CD4-positive, alpha-beta T cell (primary cell): ENCODE measurements at regions not wholly inside any gene's neighbourhood (a gene's known extent, or its start where the extent isn't known, plus 50 kb on each side); places are given as distances from the start of the nearest gene placed in this dataset.
"Not testable (repeated sequence)": the region's sequence is repeated elsewhere in the genome, so short reads cannot be mapped to it uniquely, and the experiment has no call there.

Source experiments
- ATAC-seq: fragments of 200-7000 bp; cut with Tn5 transposase; one replicate; pipeline ENCODE4 v1.10.0; 2022; ENCODE audit warnings: mild to moderate bottlenecking; ENCODE audit not compliant: poor library complexity
- CTCF ChIA-PET: fragments of 350-600 bp; sonication (Branson Sonifier 250); formaldehyde crosslinking; loops from one replicate; lab custom pipeline; 2021; ENCODE audit warnings: antibody characterized with exemption, inconsistent platforms; lab: Charles Lee
- POLR2A ChIA-PET: fragments of 350-600 bp; sonication (Branson Sonifier 250); formaldehyde crosslinking; loops from one replicate; lab custom pipeline; 2021; ENCODE audit warnings: antibody characterized with exemption, inconsistent platforms; lab: Charles Lee
- DNase-seq, 14 experiments: peaks; one replicate each; pipeline ENCODE4 v3.0.0-alpha.2; 2013 to 2020; ENCODE audit warnings: mixed read lengths in 2 of 14
- H3K27ac ChIP-seq, 2 donors: one replicate each; pipeline versions ENCODE4 v1.5.1 to v1.7.0; 2013; ENCODE audit warnings: low read length in 2 of 2, low read depth in 1 of 2, mild to moderate bottlenecking in 1 of 2
- H3K27me3 ChIP-seq, 2 experiments: 1 replicate in 1 of 2; 2 replicates in 1 of 2; pipeline versions ENCODE4 v1.6.1 to v1.7.0; 2013; ENCODE audit warnings: low read length in 2 of 2, control low read depth in 1 of 2, mild to moderate bottlenecking in 1 of 2, moderate library complexity in 1 of 2; ENCODE audit not compliant: insufficient read depth in 2 of 2, control insufficient read depth in 1 of 2
- H3K36me3 ChIP-seq: one replicate; pipeline ENCODE4 v1.6.1; 2013; ENCODE audit warnings: low read length, control low read depth; ENCODE audit not compliant: insufficient read depth
- H3K4me1 ChIP-seq: one replicate; pipeline ENCODE4 v1.6.1; 2013; ENCODE audit warnings: low read length, control low read depth; ENCODE audit not compliant: insufficient read depth
- H3K4me3 ChIP-seq: one replicate; pipeline ENCODE4 v1.5.1; 2013; ENCODE audit warnings: mild to moderate bottlenecking, low read length, moderate library complexity
- H3K9me3 ChIP-seq, 2 experiments: 1 replicate in 1 of 2; 2 replicates in 1 of 2; pipeline versions ENCODE4 v1.6.1 to v1.7.0; 2013; ENCODE audit warnings: low read length in 2 of 2, mild to moderate bottlenecking in 2 of 2, control low read depth in 1 of 2, moderate library complexity in 1 of 2; ENCODE audit not compliant: control insufficient read depth in 1 of 2, insufficient read depth in 1 of 2
- H3K27ac Mint-ChIP-seq: one replicate; pipeline ENCODE4 v1.8.0; 2020; ENCODE audit warnings: mixed read lengths
- H3K27me3 Mint-ChIP-seq: one replicate; pipeline ENCODE4 v1.8.0; 2021; ENCODE audit warnings: mixed read lengths
- H3K36me3 Mint-ChIP-seq: one replicate; pipeline ENCODE4 v1.8.0; 2021; ENCODE audit warnings: low read depth, mixed read lengths
- H3K4me1 Mint-ChIP-seq: one replicate; pipeline ENCODE4 v1.8.0; 2021; ENCODE audit warnings: low read depth, mixed read lengths
- H3K4me3 Mint-ChIP-seq: one replicate; pipeline ENCODE4 v1.8.0; 2020; ENCODE audit warnings: mild to moderate bottlenecking, mixed read lengths
- H3K9me3 Mint-ChIP-seq: one replicate; pipeline ENCODE4 v1.8.0; 2020; ENCODE audit warnings: mixed read lengths
- CTCF ChIP-seq: fragments of 200-600 bp; IDR thresholded peaks from one replicate; pipeline ENCODE4 v1.8.0; 2022; ENCODE audit warnings: antibody characterized with exemption, mild to moderate bottlenecking
- intact Hi-C, 2 experiments: fragments of 100-400 bp; cut with DNase I in 1 of 2; cut with micrococcal nuclease in 1 of 2; formaldehyde crosslinking; loops; one replicate each; pipeline versions ENCODE4 v1.15.1 to v1.9.0; 2023 to 2025; cut with DNase I, micrococcal nuclease

- POLR2A ChIA-PET = no interaction called here
- no peak for TF ChIP-seq CTCF
- Mint-ChIP-seq H3K9me3 (peaks cover 14% of the 10 kb centered on the region), H3K27me3 (no peaks in the 10 kb centered on the region), H3K27ac (no peak overlapping the region), H3K4me3 (no peak overlapping the region), H3K4me1 (no peaks in the 10 kb centered on the region), H3K36me3 (no peaks in the 10 kb centered on the region)
- Histone ChIP-seq H3K27ac (no peak overlapping the region), H3K36me3 (no peaks in the 10 kb centered on the region), H3K4me1 (no peaks in the 10 kb centered on the region), H3K9me3 (peaks cover 0 to 27% of the 10 kb centered on the region in 2 experiments), H3K4me3 (no peak overlapping the region), H3K27me3 (no peaks in the 10 kb centered on the region)
- ATAC-seq (no peak), DNase-seq (no peak)
- intact Hi-C loops = no loop called here
- CTCF ChIA-PET = no interaction called here
Observed at GRCh38 chr4:45472490-45472889, 651.4 kb downstream of the GABRG1 start.

GRCh38 chr4:45471335-45471734, 652.5 kb downstream of the GABRG1 start:
- no peaks in the 10 kb centered on the region for H3K4me1 ChIP-seq
- H3K27me3 ChIP-seq = no peaks in the 10 kb centered on the region
- H3K4me1 Mint-ChIP-seq = no peaks in the 10 kb centered on the region
- H3K4me3 ChIP-seq = no peak overlapping the region
- no peak overlapping the region for H3K4me3 Mint-ChIP-seq
- peaks cover 11% of the 10 kb centered on the region for H3K9me3 Mint-ChIP-seq
- CTCF ChIA-PET = no interaction called here
- no peak for DNase-seq
- H3K36me3 ChIP-seq = no peaks in the 10 kb centered on the region
- no peaks in the 10 kb centered on the region for H3K36me3 Mint-ChIP-seq
- intact Hi-C loops = no loop called here
- TF ChIP-seq CTCF = no peak
- POLR2A ChIA-PET = no interaction called here
- no peaks in the 10 kb centered on the region for H3K27me3 Mint-ChIP-seq
- no peak overlapping the region for H3K27ac ChIP-seq
- ATAC-seq = no peak
- H3K9me3 ChIP-seq = peaks cover 0 to 18% of the 10 kb centered on the region in 2 experiments
- H3K27ac Mint-ChIP-seq = no peak overlapping the region

DNA sequence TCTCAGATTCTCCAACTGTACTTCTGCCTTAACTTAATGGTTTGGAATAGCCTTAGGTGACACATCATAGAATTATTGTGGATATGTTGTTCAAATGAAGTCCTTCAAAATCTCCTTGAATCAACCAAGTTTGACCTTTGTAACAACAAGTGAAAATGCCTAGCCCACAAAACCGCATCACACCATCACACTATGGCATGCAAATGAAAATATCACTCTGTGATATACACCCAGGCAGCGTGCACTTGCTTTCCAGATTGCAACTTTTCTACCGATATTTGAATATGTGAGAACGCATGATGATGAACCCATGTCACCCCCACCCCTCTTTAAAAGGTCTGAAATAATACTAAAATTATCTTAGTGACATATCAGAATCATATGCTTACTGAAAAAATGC, 656.7 kb downstream of the GABRG1 start:
- Mint-ChIP-seq H3K27me3 (no peaks in the 10 kb centered on the region), H3K9me3 (peaks cover 3% of the 10 kb centered on the region), H3K4me1 (no peaks in the 10 kb centered on the region), H3K27ac (no peak overlapping the region), H3K4me3 (no peak overlapping the region), H3K36me3 (no peaks in the 10 kb centered on the region)
- no peaks in the 10 kb centered on the region for H3K36me3 ChIP-seq
- no peak overlapping the region for H3K27ac ChIP-seq
- POLR2A ChIA-PET = no interaction called here
- no peaks in the 10 kb centered on the region for H3K27me3 ChIP-seq
- DNase-seq (no peak), ATAC-seq (no peak)
- H3K4me1 ChIP-seq = no peaks in the 10 kb centered on the region
- H3K9me3 ChIP-seq = peaks cover 0 to 16% of the 10 kb centered on the region in 2 experiments
- CTCF ChIA-PET = no interaction called here
- H3K4me3 ChIP-seq = no peak overlapping the region
- intact Hi-C loops = loop anchor here in 1 of 2 experiments (5.0 kb wide), 1 partner anchor 65 kb away; no protein-coding TSS in a partner anchor
- TF ChIP-seq CTCF = no peak

DNA sequence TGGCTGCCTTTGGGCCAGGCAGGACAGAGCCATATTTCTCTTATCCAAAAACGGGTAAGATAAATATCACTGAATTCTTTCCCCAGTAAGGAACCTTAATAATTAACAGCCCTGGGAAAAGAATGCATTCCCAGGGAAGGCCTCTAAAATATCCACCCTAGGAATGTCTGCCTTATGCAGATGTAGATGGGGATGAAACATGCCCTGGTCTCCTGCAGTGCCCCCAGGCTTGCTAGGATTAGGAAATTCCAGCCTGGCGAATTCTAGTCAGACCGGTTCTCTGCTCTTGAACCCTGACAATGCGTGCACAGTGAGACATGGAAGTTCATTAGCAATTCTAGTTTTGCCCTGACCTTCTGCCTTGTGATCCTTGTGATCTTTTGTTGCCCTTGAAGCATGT, 663.7 kb downstream of the GABRG1 start:
- H3K4me3 ChIP-seq, ATAC-seq, POLR2A ChIA-PET, H3K36me3 Mint-ChIP-seq, H3K27ac ChIP-seq, H3K4me1 Mint-ChIP-seq, CTCF ChIA-PET, H3K4me1 ChIP-seq, H3K27me3 Mint-ChIP-seq, H3K9me3 Mint-ChIP-seq, H3K27me3 ChIP-seq, H3K4me3 Mint-ChIP-seq, intact Hi-C loops, H3K36me3 ChIP-seq, DNase-seq, H3K27ac Mint-ChIP-seq: not testable (repeated sequence)
- peaks cover 5 to 14% of the 10 kb centered on the region in 2 experiments for H3K9me3 ChIP-seq
